Fibroblast of lung (primary cell): ENCODE measurements at regions not wholly inside any gene's neighbourhood (a gene's known extent, or its start where the extent isn't known, plus 50 kb on each side); places are given as distances from the start of the nearest gene placed in this dataset.

ENCODE experiments used
- EZH2 ChIP-seq: IDR thresholded peaks from 2 replicates; pipeline ENCODE4 v1.5.1; 2012; ENCODE audit warnings: low read length, control low read depth, mild to moderate bottlenecking; ENCODE audit errors: missing control alignments
- TF ChIP-seq, protein P1 (sequence below), 2 donors: IDR thresholded peaks in 1 of 2; conservative IDR thresholded peaks in 1 of 2; 1 replicate in 1 of 2; 2 replicates in 1 of 2; pipeline ENCODE4 v1.5.1; 2011 to 2012; ENCODE audit warnings: low read length in 2 of 2, control low read depth in 1 of 2, inconsistent platforms in 1 of 2, low read depth in 1 of 2, mild to moderate bottlenecking in 1 of 2

DNA sequence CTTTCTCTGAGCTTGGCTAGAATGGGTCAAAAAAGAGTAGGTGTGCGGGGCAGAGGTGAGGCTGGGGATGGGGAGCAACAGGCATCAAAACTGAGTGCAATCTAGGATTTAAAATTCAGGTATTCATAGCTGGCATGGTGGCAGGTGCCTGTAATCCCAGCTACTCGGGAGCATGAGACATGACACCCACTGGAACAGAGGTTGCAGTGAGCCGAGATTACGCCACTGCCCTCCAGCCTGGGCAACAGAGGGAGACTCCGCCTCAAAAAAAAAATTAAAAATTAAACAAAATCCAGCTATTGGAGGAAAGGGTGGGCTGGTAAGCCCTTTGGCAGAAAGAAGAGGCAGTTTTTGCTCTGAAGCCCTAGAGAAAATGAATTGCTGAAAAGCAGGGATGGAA, 485.8 kb upstream of the PROK2 start:
- TF ChIP-seq, protein P1, sequence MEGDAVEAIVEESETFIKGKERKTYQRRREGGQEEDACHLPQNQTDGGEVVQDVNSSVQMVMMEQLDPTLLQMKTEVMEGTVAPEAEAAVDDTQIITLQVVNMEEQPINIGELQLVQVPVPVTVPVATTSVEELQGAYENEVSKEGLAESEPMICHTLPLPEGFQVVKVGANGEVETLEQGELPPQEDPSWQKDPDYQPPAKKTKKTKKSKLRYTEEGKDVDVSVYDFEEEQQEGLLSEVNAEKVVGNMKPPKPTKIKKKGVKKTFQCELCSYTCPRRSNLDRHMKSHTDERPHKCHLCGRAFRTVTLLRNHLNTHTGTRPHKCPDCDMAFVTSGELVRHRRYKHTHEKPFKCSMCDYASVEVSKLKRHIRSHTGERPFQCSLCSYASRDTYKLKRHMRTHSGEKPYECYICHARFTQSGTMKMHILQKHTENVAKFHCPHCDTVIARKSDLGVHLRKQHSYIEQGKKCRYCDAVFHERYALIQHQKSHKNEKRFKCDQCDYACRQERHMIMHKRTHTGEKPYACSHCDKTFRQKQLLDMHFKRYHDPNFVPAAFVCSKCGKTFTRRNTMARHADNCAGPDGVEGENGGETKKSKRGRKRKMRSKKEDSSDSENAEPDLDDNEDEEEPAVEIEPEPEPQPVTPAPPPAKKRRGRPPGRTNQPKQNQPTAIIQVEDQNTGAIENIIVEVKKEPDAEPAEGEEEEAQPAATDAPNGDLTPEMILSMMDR (conservative IDR thresholded peaks at IDR 0.05 in 1 of 2, IDR thresholded peaks at IDR 0.05 in 1 of 2; ENCODE audit: low read depth in 1 of 2, low read length in 2 of 2) = no peak
- no peak for TF ChIP-seq EZH2
